WI38 (cell line): ENCODE measurements at regions not wholly inside any gene's neighbourhood (a gene's known extent, or its start where the extent isn't known, plus 50 kb on each side); places are given as distances from the start of the nearest gene placed in this dataset.

ENCODE experiments used
- H3K4me3 ChIP-seq: 2 replicates; pipeline ENCODE4 v1.5.1; 2011; ENCODE audit warnings: low read depth, mild to moderate bottlenecking, control low read depth, low read length
- CTCF ChIP-seq: IDR thresholded peaks from 2 replicates; pipeline ENCODE4 v1.5.1; 2012; ENCODE audit warnings: low read depth, mild to moderate bottlenecking, control low read depth, low read length

DNA sequence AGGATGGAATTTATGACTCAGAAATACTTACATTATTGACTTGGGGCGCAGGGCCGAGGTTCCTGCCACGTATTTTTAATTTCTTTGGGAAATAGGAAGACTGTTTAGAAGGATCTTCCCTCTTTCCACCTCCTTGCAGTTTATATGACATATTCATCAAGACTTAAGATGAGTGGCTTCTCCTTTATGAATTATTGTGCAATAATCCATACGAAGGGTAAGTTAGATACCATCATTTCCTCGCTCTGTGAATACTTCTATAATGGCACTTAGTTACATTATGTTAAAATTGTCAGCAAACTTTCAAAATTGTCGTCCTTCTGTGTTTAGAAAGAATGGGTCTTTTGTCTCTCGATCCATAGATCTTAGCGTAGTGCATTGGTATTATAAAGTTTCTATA is 328.8 kb upstream of the UBE2E3 start:
- H3K4me3 ChIP-seq: no peak overlapping the region
- no peak for TF ChIP-seq CTCF

DNA sequence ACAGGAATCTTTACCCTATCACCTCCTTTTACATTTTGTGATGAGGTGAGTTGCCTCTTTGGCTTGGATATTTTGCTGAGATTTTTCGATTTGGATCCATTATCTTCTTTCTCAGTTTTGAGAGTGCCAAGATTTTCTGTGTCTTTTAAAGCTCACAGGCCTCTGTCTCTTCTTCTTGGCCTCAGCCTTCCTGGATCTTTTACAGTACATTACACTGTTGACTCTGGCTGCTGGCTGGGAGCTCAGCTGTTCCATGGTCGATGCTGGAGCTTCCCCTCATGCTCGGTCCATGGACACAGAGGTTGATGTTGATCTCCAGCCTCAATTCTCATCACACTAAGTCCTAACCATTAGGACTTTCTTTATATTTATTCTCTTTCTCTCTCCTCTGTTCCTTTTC is 332.8 kb upstream of the UBE2E3 start:
- no peak overlapping the region for H3K4me3 ChIP-seq
- TF ChIP-seq CTCF: no peak

- no peak for TF ChIP-seq CTCF
- H3K4me3 ChIP-seq: no peak overlapping the region
These were observed 333.2 kb upstream of the UBE2E3 start for GRCh38 chr2:180647221-180647620.

GRCh38 chr2:180646756-180647155 is 333.6 kb upstream of the UBE2E3 start:
- no peak overlapping the region for H3K4me3 ChIP-seq
- TF ChIP-seq CTCF: no peak

GRCh38 chr2:180644709-180645108 is 335.7 kb upstream of the UBE2E3 start:
- no peak for TF ChIP-seq CTCF

GRCh38 chr2:180630756-180631155 is 349.6 kb upstream of the UBE2E3 start:
- no peak overlapping the region for H3K4me3 ChIP-seq
- TF ChIP-seq CTCF: no peak

More at GRCh38 chr2:180644709-180645108, 335.7 kb upstream of the UBE2E3 start:
- H3K4me3 ChIP-seq: no peak overlapping the region

DNA sequence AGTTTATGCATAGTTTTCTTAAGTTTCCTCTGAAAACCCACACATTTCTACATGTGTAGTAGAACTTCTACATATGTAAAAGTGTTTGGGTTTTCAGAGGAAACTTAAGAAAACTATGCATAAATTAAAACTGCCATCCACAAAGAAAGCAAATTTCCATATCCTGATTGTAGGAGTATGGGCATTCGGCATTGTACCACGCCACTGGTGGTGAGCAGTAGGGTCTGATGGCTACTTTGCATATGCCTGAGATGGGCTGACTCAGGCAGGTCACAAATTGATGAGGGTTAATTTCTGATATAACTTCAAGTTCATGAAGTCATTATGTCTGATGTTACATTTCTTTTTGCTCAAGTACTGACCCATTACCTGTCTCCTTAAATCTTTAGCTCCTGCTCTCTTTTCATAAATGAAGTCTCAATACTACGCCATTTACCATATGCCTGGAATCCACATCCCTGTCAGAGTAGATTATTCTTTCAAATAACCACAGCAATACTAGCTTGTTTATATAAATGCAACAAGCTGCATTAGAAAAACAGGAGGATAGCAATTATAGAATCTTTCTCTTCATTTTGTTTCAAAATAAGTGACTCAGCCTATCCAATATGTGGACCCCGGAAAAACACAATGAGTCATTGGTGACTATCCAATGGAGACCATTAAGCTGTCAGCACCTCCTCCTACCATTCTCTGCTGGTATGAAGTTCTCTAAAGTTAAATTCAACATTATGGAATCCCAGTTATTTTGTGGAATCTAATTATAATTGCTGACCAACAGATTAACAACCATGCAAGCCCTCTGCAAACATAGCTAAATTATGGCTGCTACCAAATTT is 355.2 kb upstream of the UBE2E3 start:
- TF ChIP-seq CTCF: no peak
- no peak overlapping the region for H3K4me3 ChIP-seq
